ENCODE measurements at regions not wholly inside any gene's neighbourhood (a gene's known extent, or its start where the extent isn't known, plus 50 kb on each side); places are given as distances from the start of the nearest gene placed in this dataset.

DNA sequence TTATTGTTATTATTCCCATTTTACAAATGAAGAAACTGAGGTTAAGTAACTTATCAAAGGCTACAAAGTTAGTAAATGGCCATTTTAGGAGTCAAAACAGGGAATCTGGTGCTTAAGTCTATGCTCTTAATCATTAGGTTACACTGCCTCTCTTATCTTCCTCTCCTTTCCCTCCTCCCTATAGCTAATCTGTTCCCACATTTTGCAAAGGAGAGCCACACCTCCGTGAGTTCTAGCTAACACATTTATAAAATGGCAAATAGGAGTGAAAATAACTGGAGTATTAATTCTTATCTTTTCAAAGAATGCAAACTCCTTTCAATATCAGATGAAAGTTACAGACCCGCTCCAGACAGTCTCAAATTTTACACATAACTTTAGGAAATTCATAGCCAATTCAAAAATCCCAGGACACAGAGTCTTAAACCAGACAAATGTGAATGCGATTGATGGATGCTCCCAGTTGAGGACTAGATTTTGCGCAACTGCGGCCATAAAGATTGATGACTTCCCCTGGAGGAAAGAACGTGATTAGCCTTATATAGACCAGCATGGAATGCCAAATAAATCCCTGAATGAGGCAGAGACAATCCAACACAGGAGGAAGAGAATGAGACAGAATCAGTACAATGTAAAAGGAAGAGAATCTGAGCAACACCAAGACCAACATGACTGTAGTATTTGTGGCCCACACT, 225.0 kb upstream of the ARID2 start:
- TF ChIP-seq POLR2A (IDR thresholded peaks at IDR 0.05) = no peak
- TF ChIP-seq, protein P1, sequence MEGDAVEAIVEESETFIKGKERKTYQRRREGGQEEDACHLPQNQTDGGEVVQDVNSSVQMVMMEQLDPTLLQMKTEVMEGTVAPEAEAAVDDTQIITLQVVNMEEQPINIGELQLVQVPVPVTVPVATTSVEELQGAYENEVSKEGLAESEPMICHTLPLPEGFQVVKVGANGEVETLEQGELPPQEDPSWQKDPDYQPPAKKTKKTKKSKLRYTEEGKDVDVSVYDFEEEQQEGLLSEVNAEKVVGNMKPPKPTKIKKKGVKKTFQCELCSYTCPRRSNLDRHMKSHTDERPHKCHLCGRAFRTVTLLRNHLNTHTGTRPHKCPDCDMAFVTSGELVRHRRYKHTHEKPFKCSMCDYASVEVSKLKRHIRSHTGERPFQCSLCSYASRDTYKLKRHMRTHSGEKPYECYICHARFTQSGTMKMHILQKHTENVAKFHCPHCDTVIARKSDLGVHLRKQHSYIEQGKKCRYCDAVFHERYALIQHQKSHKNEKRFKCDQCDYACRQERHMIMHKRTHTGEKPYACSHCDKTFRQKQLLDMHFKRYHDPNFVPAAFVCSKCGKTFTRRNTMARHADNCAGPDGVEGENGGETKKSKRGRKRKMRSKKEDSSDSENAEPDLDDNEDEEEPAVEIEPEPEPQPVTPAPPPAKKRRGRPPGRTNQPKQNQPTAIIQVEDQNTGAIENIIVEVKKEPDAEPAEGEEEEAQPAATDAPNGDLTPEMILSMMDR (IDR thresholded peaks at IDR 0.05) = no peak
